ENCODE measurements at regions not wholly inside any gene's neighbourhood (a gene's known extent, or its start where the extent isn't known, plus 50 kb on each side); places are given as distances from the start of the nearest gene placed in this dataset.
"Not testable (repeated sequence)": the region's sequence is repeated elsewhere in the genome, so short reads cannot be mapped to it uniquely, and the experiment has no call there.

GRCh38 chr1:181971424-181971823, 90.1 kb downstream of the ZNF648 start:
- TF ChIP-seq POLR2AphosphoS5 (IDR thresholded peaks at IDR 0.05; ENCODE audit: low read depth) (no peak), REST (IDR thresholded peaks at IDR 0.05; ENCODE audit: insufficient replicate concordance, low read depth) (no peak), SPI1 (IDR thresholded peaks at IDR 0.05; ENCODE audit: borderline replicate concordance, low read depth) (no peak), CTCF (IDR thresholded peaks at IDR 0.05; ENCODE audit: insufficient read depth, low read length) (no peak), GABPA (IDR thresholded peaks at IDR 0.05; ENCODE audit: low read depth) (no peak)
- H3K27me3 ChIP-seq (ENCODE audit: insufficient read depth, poor library complexity, severe bottlenecking): peaks cover 2% of the 10 kb centered on the region
- DNase-seq (ENCODE audit: low read depth in 1 of 2, low spot score in 1 of 2): no peak
- H3K27ac ChIP-seq (replicated peaks): no peak overlapping the region
- H3K4me3 ChIP-seq (replicated peaks; ENCODE audit: insufficient read depth, low read length): no peak overlapping the region

GRCh38 chr1:181969902-181970301, 91.6 kb downstream of the ZNF648 start:
- Histone ChIP-seq H3K4me3 (replicated peaks; ENCODE audit: insufficient read depth, low read length) (no peak overlapping the region), H3K27me3 (ENCODE audit: insufficient read depth, poor library complexity, severe bottlenecking) (peaks cover 2% of the 10 kb centered on the region), H3K27ac (replicated peaks) (no peak overlapping the region)
- no peak for DNase-seq (ENCODE audit: low read depth in 1 of 2, low spot score in 1 of 2)
- TF ChIP-seq POLR2AphosphoS5 (IDR thresholded peaks at IDR 0.05; ENCODE audit: low read depth) (no peak), GABPA (IDR thresholded peaks at IDR 0.05; ENCODE audit: low read depth) (no peak), CTCF (IDR thresholded peaks at IDR 0.05; ENCODE audit: insufficient read depth, low read length) (no peak), REST (IDR thresholded peaks at IDR 0.05; ENCODE audit: insufficient replicate concordance, low read depth) (no peak), SPI1 (IDR thresholded peaks at IDR 0.05; ENCODE audit: borderline replicate concordance, low read depth) (no peak)

GRCh38 chr1:181954696-181955095, 106.8 kb downstream of the ZNF648 start:
- H3K4me3 ChIP-seq (replicated peaks; ENCODE audit: insufficient read depth, low read length); H3K27me3 ChIP-seq (ENCODE audit: insufficient read depth, poor library complexity, severe bottlenecking); H3K27ac ChIP-seq (replicated peaks); DNase-seq (ENCODE audit: low read depth in 1 of 2, low spot score in 1 of 2): not testable (repeated sequence)

- not testable (repeated sequence) for DNase-seq (ENCODE audit: low read depth in 1 of 2, low spot score in 1 of 2); H3K4me3 ChIP-seq (replicated peaks; ENCODE audit: insufficient read depth, low read length); H3K27me3 ChIP-seq (ENCODE audit: insufficient read depth, poor library complexity, severe bottlenecking); H3K27ac ChIP-seq (replicated peaks)
Observed at GRCh38 chr1:181954178-181954577, 107.3 kb downstream of the ZNF648 start.

GRCh38 chr1:181953596-181953995, 107.9 kb downstream of the ZNF648 start:
- no peak for DNase-seq (ENCODE audit: low read depth in 1 of 2, low spot score in 1 of 2)
- Histone ChIP-seq H3K27me3 (ENCODE audit: insufficient read depth, poor library complexity, severe bottlenecking) (no peaks in the 10 kb centered on the region), H3K4me3 (replicated peaks; ENCODE audit: insufficient read depth, low read length) (no peak overlapping the region), H3K27ac (replicated peaks) (no peak overlapping the region)
- TF ChIP-seq POLR2AphosphoS5 (IDR thresholded peaks at IDR 0.05; ENCODE audit: low read depth) (no peak), SPI1 (IDR thresholded peaks at IDR 0.05; ENCODE audit: borderline replicate concordance, low read depth) (no peak), REST (IDR thresholded peaks at IDR 0.05; ENCODE audit: insufficient replicate concordance, low read depth) (no peak)

Data from HL-60 (cell line).